ENCODE measurements at regions not wholly inside any gene's neighbourhood (a gene's known extent, or its start where the extent isn't known, plus 50 kb on each side); places are given as distances from the start of the nearest gene placed in this dataset.

DNA sequence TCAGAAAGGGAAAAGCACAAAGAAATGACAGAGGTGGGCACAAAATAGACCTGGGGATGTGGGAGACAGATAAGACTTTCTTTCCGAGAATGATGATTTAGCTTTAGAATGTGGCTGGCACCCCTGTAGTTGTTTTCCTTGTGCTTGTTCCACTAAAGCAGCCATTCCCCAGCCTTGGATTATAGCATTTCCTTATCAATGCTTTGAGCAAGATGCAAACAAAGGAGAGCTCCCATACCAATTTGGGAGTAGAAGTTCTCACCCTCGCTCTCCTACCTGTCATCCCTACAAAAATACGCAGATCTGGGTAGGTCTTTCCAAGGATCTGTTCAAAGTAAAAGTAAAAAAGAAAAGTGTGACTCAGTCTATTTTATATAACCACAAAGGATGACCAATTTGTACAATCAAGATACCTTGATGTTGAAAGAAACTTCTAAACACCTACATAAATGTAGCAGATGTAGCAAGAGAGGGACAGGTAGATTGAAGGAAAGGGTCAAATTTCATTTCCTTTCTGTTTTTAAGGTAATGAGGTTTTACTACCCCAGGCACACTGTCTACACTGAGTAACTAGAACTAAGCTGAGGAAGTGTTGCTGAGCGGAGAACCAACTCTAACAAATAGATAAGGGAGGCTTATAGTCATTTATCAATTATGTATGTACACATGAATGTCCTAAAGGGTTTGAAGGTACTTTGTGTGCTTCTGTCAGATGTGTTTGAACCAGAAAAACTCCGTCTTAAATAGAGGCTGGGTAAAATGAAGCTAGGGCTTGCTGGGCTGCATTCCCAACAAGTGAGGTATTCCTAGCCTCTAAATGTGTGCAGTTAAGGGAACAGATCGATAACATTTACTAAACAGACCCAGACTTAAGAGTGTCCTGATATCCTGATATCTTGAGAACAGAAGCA lies 91.1 kb upstream of the LRRN1 start:
- Histone ChIP-seq H3K27ac (ENCODE audit: low read length in 2 of 2) (no peak overlapping the region), H3K4me1 (ENCODE audit: control insufficient read depth in 2 of 2, insufficient read depth in 2 of 2, low read length in 2 of 2) (no peaks in the 10 kb centered on the region), H3K4me3 (ENCODE audit: control extremely low read depth in 1 of 5, extremely low read depth in 1 of 5, insufficient read depth in 1 of 5, low read depth in 2 of 5, low read length in 4 of 5) (no peak overlapping the region), H3K36me3 (replicated peaks in 1 of 2; ENCODE audit: control extremely low read depth in 1 of 2, control insufficient read depth in 1 of 2, extremely low read depth in 1 of 2, insufficient read depth in 2 of 2, low read length in 1 of 2) (no peaks in the 10 kb centered on the region), H3K9ac (ENCODE audit: low read length) (no peak overlapping the region), H2AFZ (ENCODE audit: insufficient read depth, low read depth, low read length, poor library complexity, severe bottlenecking) (no peak overlapping the region), H3K4me2 (replicated peaks; ENCODE audit: low read depth, low read length, poor library complexity, severe bottlenecking) (no peak overlapping the region), H4K20me1 (ENCODE audit: control insufficient read depth, insufficient read depth, low read length, poor library complexity, severe bottlenecking) (no peaks in the 10 kb centered on the region), H3K9me3 (ENCODE audit: control extremely low read depth in 1 of 3, control insufficient read depth in 2 of 3, insufficient read depth in 1 of 3, low read length in 2 of 3) (no peaks in the 10 kb centered on the region), H3K79me2 (ENCODE audit: control insufficient read depth, insufficient read depth, low read length) (no peaks in the 10 kb centered on the region), H3K27me3 (replicated peaks in 1 of 4; ENCODE audit: control extremely low read depth in 1 of 4, control insufficient read depth in 3 of 4, insufficient read depth in 4 of 4, low read length in 3 of 4) (no peaks in the 10 kb centered on the region)
- 100% methylated on average over 2 of the region's 6 CpGs for WGBS (ENCODE audit: insufficient coverage)
- ATAC-seq (ENCODE audit: low read depth) (no peak), DNase-seq (no peak)
- H3K27ac Mint-ChIP-seq = no peak overlapping the region
- no peak overlapping the region for H3K4me3 Mint-ChIP-seq
- no peaks in the 10 kb centered on the region for H3K9me3 Mint-ChIP-seq (ENCODE audit: insufficient read depth)
- ChIA-PET POLR2A (no interaction called here), CTCF (no interaction called here)
- H3K27me3 Mint-ChIP-seq = no peaks in the 10 kb centered on the region
- no peak for TF ChIP-seq EZH2 (IDR thresholded peaks at IDR 0.05; ENCODE audit: borderline replicate concordance, insufficient read depth, low read depth, low read length, poor library complexity, severe bottlenecking)
- TF ChIP-seq, protein P1, sequence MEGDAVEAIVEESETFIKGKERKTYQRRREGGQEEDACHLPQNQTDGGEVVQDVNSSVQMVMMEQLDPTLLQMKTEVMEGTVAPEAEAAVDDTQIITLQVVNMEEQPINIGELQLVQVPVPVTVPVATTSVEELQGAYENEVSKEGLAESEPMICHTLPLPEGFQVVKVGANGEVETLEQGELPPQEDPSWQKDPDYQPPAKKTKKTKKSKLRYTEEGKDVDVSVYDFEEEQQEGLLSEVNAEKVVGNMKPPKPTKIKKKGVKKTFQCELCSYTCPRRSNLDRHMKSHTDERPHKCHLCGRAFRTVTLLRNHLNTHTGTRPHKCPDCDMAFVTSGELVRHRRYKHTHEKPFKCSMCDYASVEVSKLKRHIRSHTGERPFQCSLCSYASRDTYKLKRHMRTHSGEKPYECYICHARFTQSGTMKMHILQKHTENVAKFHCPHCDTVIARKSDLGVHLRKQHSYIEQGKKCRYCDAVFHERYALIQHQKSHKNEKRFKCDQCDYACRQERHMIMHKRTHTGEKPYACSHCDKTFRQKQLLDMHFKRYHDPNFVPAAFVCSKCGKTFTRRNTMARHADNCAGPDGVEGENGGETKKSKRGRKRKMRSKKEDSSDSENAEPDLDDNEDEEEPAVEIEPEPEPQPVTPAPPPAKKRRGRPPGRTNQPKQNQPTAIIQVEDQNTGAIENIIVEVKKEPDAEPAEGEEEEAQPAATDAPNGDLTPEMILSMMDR (IDR thresholded peaks at IDR 0.05) = no peak
- intact Hi-C loops (cut with micrococcal nuclease) = no loop called here
- H3K4me1 Mint-ChIP-seq = no peaks in the 10 kb centered on the region

DNA sequence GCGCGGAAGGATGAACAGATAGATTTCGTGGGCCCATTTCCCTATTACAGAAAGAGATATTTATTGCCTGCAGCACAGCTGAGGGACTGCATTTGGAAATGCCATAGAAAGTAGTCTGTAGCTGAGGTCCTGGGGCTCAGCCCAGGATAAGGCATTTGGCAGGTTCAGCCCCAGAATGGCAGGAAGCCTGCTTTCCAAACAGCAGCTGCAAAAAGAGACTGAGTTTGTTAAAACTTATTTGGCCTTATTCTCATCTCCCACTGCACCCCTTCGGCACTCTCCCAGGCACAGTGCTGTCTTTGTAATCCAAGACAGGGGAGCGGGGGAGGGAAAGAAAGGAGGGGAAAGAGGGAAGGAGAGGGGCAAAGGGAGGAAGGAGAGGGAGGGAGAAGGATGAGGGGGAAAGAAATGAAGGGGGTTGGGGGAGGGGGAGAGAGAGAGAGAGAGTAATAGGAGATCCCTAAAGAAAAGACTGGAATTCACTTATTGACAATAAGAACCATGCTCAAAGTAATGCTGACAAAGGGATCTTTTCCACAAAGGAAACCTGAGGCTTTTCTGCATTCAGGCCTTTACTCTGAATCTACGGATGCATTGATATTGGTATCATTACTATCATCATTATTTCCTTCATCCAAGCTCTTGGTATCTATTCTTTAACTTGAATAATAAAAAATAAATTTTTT lies 94.0 kb upstream of the LRRN1 start:
- H3K4me1 Mint-ChIP-seq = no peaks in the 10 kb centered on the region
- no peaks in the 10 kb centered on the region for H4K20me1 ChIP-seq (ENCODE audit: control insufficient read depth, insufficient read depth, low read length, poor library complexity, severe bottlenecking)
- POLR2A ChIA-PET = no interaction called here
- no peak overlapping the region for H2AFZ ChIP-seq (ENCODE audit: insufficient read depth, low read depth, low read length, poor library complexity, severe bottlenecking)
- H3K27me3 Mint-ChIP-seq = no peaks in the 10 kb centered on the region
- ATAC-seq (ENCODE audit: low read depth) (no peak), DNase-seq (no peak)
- CTCF ChIA-PET = no interaction called here
- H3K36me3 ChIP-seq (replicated peaks in 1 of 2; ENCODE audit: control extremely low read depth in 1 of 2, control insufficient read depth in 1 of 2, extremely low read depth in 1 of 2, insufficient read depth in 2 of 2, low read length in 1 of 2) = no peaks in the 10 kb centered on the region
- H3K9ac ChIP-seq (ENCODE audit: low read length) = no peak overlapping the region
- no peaks in the 10 kb centered on the region for H3K79me2 ChIP-seq (ENCODE audit: control insufficient read depth, insufficient read depth, low read length)
- H3K4me3 Mint-ChIP-seq = no peak overlapping the region
- WGBS (ENCODE audit: insufficient coverage) = 0% methylated on average over 1 of the region's 6 CpGs
- no peaks in the 10 kb centered on the region for H3K27me3 ChIP-seq (replicated peaks in 1 of 4; ENCODE audit: control extremely low read depth in 1 of 4, control insufficient read depth in 3 of 4, insufficient read depth in 4 of 4, low read length in 3 of 4)
- H3K4me2 ChIP-seq (replicated peaks; ENCODE audit: low read depth, low read length, poor library complexity, severe bottlenecking) = no peak overlapping the region
- no peaks in the 10 kb centered on the region for H3K9me3 Mint-ChIP-seq (ENCODE audit: insufficient read depth)
- intact Hi-C loops (cut with micrococcal nuclease) = no loop called here
- H3K4me3 ChIP-seq (ENCODE audit: control extremely low read depth in 1 of 5, extremely low read depth in 1 of 5, insufficient read depth in 1 of 5, low read depth in 2 of 5, low read length in 4 of 5) = no peak overlapping the region
- no peak overlapping the region for H3K27ac ChIP-seq (ENCODE audit: low read length in 2 of 2)
- no peaks in the 10 kb centered on the region for H3K9me3 ChIP-seq (ENCODE audit: control extremely low read depth in 1 of 3, control insufficient read depth in 2 of 3, insufficient read depth in 1 of 3, low read length in 2 of 3)
- H3K4me1 ChIP-seq (ENCODE audit: control insufficient read depth in 2 of 2, insufficient read depth in 2 of 2, low read length in 2 of 2) = no peaks in the 10 kb centered on the region
- TF ChIP-seq, protein P1 (IDR thresholded peaks at IDR 0.05) = no peak
- TF ChIP-seq EZH2 (IDR thresholded peaks at IDR 0.05; ENCODE audit: borderline replicate concordance, insufficient read depth, low read depth, low read length, poor library complexity, severe bottlenecking) = no peak
- H3K27ac Mint-ChIP-seq = no peak overlapping the region

Data from B cell (primary cell).